GM12875 (cell line): ENCODE measurements at regions not wholly inside any gene's neighbourhood (a gene's known extent, or its start where the extent isn't known, plus 50 kb on each side); places are given as distances from the start of the nearest gene placed in this dataset.

Source experiments
- H3K4me3 ChIP-seq: one replicate; pipeline ENCODE4 v1.5.1; 2011; ENCODE audit warnings: low read depth, low read length, control low read depth
- TF ChIP-seq, protein P1 (sequence below): IDR thresholded peaks from 2 replicates; pipeline ENCODE4 v1.5.1; 2011; ENCODE audit warnings: low read depth, mild to moderate bottlenecking, control low read depth, inconsistent platforms, low read length, moderate library complexity, borderline replicate concordance; ENCODE audit not compliant: insufficient read depth

DNA sequence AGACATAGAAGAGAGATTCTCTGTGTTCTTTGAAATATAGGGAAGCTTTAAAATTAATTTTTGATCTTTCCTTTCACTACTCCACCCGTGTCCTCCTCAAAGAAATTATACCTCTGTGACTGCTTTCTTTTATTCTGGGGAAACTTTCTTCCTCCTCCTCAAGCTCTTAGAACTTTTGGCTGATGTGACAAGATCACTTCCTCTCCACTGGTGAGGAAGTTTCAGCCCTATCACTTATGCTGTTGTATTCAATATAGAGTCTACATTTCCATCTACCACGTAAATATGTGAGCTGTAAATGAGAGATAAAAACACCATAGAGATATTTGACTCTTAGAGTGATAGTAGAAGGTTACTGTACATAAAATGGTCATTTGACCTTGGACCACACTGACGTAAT is 141.9 kb upstream of the SASH1 start:
- H3K4me3 ChIP-seq, result no peak overlapping the region
- TF ChIP-seq, protein P1, sequence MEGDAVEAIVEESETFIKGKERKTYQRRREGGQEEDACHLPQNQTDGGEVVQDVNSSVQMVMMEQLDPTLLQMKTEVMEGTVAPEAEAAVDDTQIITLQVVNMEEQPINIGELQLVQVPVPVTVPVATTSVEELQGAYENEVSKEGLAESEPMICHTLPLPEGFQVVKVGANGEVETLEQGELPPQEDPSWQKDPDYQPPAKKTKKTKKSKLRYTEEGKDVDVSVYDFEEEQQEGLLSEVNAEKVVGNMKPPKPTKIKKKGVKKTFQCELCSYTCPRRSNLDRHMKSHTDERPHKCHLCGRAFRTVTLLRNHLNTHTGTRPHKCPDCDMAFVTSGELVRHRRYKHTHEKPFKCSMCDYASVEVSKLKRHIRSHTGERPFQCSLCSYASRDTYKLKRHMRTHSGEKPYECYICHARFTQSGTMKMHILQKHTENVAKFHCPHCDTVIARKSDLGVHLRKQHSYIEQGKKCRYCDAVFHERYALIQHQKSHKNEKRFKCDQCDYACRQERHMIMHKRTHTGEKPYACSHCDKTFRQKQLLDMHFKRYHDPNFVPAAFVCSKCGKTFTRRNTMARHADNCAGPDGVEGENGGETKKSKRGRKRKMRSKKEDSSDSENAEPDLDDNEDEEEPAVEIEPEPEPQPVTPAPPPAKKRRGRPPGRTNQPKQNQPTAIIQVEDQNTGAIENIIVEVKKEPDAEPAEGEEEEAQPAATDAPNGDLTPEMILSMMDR, result no peak

DNA sequence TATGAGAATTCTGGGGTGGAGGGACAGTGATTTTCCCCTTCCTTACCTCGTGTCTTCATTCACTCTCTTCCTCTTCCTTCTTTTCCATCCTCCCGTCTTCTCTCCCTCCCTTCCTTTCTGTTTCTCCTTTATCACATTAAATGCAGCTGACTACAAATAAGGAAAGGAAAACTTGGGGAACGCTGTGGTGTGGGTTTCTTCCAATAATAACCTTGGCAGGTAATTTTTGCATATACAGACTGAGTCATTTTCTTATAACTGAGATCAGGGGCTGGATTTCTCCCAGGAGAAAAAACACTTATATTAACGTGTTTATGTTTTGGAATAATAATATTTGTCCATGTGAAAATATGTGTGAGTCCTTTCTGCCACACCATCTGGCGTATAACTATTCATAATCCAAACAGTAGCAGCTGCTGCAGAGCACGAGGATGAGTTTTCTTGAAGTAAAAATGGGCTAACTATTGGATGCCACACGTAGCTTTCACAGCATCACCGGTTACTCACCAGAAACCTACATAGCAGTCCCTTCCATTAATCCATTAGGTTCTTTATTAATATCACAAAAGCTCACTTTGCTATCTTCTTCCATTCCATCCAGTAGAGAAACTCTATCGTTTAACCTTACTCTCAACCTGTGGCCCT is 139.2 kb upstream of the SASH1 start:
- H3K4me3 ChIP-seq, result no peak overlapping the region
- TF ChIP-seq, protein P1, result no peak

GRCh38 chr6:148203970-148204369 is 138.7 kb upstream of the SASH1 start:
- TF ChIP-seq, protein P1, result no peak
- no peak overlapping the region for H3K4me3 ChIP-seq

GRCh38 chr6:148208298-148208697 is 134.3 kb upstream of the SASH1 start:
- TF ChIP-seq, protein P1, result no peak
- no peak overlapping the region for H3K4me3 ChIP-seq

DNA sequence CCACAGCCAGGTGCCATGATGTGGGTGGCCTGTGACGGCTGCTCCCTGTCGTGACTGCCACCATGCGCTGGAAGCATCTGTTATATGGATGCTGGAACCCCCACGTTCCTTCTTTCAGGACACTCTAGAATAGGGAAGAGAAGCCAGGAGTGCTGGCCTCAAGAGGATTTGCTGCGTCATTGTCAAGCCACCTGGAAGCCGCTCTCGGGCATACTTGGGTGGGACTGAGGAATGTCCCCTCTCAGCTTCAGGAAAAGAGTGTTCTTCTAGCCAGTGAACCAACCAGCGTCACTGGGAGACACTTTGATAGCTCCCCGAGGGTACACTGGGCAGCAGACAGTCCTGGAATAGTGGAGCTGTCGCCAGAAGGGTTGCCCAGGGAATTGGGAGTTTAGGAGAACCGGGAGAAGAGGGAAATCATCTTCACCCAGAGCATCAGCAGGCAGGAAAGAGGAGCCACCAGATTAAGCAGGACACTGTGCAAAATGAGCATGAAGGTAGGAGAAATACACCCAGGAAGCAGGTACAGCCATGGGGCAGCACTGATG is 130.8 kb upstream of the SASH1 start:
- H3K4me3 ChIP-seq, result no peak overlapping the region
- TF ChIP-seq, protein P1, result no peak

DNA sequence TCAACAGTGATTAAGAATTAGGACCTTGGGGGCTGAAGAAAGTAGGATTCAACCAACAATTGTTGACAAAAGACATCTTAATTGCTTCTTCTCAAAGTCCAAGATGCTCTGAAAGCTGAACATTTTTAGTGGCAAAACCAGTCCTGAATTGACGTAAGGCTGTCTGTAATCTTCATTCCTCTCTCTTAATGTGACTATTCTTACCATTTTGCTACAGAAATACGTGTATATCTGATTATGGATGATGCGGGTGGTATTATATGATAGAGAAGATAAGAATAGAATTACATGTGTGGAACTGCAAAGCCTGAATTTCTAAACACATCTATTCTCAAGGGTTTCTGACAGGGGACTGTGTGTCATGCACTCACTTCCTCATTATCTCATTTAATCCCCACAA is 130.3 kb upstream of the SASH1 start:
- H3K4me3 ChIP-seq, result no peak overlapping the region
- TF ChIP-seq, protein P1, result no peak

- TF ChIP-seq, protein P1, result no peak
- no peak overlapping the region for H3K4me3 ChIP-seq
Measured at GRCh38 chr6:148213366-148213765, 129.3 kb upstream of the SASH1 start.
